ENCODE measurements at regions not wholly inside any gene's neighbourhood (a gene's known extent, or its start where the extent isn't known, plus 50 kb on each side); places are given as distances from the start of the nearest gene placed in this dataset.

DNA sequence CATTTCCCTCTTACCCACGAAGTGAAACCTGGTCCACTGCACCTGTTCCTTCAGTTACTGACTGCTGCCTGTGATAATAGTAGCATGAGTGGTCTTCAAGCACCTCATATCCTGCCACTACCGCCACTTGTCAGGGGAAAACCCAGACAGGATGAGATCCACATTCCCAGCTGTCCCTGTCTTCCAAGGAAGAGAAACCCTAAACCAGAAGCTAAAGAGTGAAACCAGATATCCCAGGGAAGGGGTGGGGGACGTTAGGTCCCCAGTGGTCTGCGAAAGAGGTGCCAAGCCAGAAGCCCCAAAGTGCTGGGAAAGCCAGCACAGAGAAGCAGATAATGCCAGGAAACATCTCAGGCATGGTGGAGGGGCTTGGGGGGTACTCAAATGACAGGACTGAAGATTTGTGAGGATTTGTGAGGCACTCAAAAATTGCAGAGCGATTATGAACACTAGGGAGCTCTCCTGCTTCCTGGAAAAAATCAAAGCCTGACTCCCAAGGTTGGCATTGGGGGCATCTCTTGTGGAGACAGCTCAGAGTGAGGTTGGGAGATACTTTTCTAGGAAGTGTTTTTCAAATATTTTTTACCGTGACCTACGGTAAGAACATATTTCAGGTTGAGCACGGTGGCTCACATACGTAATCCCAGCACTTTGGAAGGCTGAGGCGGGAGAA, 77.9 kb downstream of the TMEM30B start:
- TF ChIP-seq, protein P1, sequence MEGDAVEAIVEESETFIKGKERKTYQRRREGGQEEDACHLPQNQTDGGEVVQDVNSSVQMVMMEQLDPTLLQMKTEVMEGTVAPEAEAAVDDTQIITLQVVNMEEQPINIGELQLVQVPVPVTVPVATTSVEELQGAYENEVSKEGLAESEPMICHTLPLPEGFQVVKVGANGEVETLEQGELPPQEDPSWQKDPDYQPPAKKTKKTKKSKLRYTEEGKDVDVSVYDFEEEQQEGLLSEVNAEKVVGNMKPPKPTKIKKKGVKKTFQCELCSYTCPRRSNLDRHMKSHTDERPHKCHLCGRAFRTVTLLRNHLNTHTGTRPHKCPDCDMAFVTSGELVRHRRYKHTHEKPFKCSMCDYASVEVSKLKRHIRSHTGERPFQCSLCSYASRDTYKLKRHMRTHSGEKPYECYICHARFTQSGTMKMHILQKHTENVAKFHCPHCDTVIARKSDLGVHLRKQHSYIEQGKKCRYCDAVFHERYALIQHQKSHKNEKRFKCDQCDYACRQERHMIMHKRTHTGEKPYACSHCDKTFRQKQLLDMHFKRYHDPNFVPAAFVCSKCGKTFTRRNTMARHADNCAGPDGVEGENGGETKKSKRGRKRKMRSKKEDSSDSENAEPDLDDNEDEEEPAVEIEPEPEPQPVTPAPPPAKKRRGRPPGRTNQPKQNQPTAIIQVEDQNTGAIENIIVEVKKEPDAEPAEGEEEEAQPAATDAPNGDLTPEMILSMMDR (conservative IDR thresholded peaks at IDR 0.05 in 1 of 2, IDR thresholded peaks at IDR 0.05 in 1 of 2; ENCODE audit: low read depth in 1 of 2, low read length in 2 of 2) = no peak
- no peak for TF ChIP-seq EZH2 (IDR thresholded peaks at IDR 0.05; ENCODE audit: low read length, missing control alignments)
